ENCODE measurements at regions not wholly inside any gene's neighbourhood (a gene's known extent, or its start where the extent isn't known, plus 50 kb on each side); places are given as distances from the start of the nearest gene placed in this dataset.

- no peak overlapping the region for H2BK15ac ChIP-seq (ENCODE audit: low read depth, low read length)
- DNase-seq (no peak), ATAC-seq (ENCODE audit: low read depth) (no peak)
- ChIA-PET POLR2A (ENCODE audit: unreplicated experiment) (no interaction called here), CTCF (no interaction called here)
- H3K4me2 ChIP-seq (ENCODE audit: low read depth, low read length): no peak overlapping the region
- no peak overlapping the region for H3K4ac ChIP-seq (ENCODE audit: low read depth, low read length)
- H3K56ac ChIP-seq (ENCODE audit: extremely low read depth, insufficient read depth, low read length): no peak overlapping the region
- no peak overlapping the region for H3K18ac ChIP-seq (ENCODE audit: low read depth, low read length)
- H3K9ac ChIP-seq (ENCODE audit: low read depth, low read length): no peak overlapping the region
- no peak overlapping the region for H3K4me3 ChIP-seq (ENCODE audit: insufficient read depth, low read depth, low read length)
- no TSS peak for BruUV-seq (replicated peaks)
- no peaks in the 10 kb centered on the region for H3K9me3 ChIP-seq (ENCODE audit: control insufficient read depth, insufficient read depth, low read length)
- TF ChIP-seq CTCF (conservative IDR thresholded peaks at IDR 0.05; ENCODE audit: low read depth, low read length) (no peak), POLR2A (IDR thresholded peaks at IDR 0.05; ENCODE audit: low read depth, low read length) (no peak), RFX5 (IDR thresholded peaks at IDR 0.05; ENCODE audit: low read depth, low read length) (no peak), SMC3 (IDR thresholded peaks at IDR 0.05; ENCODE audit: low read depth, low read length) (no peak), NFE2L2 (IDR thresholded peaks at IDR 0.05; ENCODE audit: low read depth, low read length) (no peak), RCOR1 (IDR thresholded peaks at IDR 0.05; ENCODE audit: insufficient replicate concordance, low read length) (no peak), MAFK (IDR thresholded peaks at IDR 0.05; ENCODE audit: low read depth, low read length) (no peak), CEBPB (IDR thresholded peaks at IDR 0.05; ENCODE audit: low read depth, low read length) (no peak), USF2 (IDR thresholded peaks at IDR 0.05; ENCODE audit: low read depth, low read length) (no peak), FOS (IDR thresholded peaks at IDR 0.05; ENCODE audit: low read depth, low read length) (no peak), ELK1 (IDR thresholded peaks at IDR 0.05; ENCODE audit: borderline replicate concordance, low read depth, low read length) (no peak), MXI1 (IDR thresholded peaks at IDR 0.05; ENCODE audit: borderline replicate concordance, low read depth, low read length) (no peak), RAD21 (IDR thresholded peaks at IDR 0.05; ENCODE audit: low read length) (no peak), BHLHE40 (IDR thresholded peaks at IDR 0.05; ENCODE audit: low read depth, low read length) (no peak), MAZ (IDR thresholded peaks at IDR 0.05; ENCODE audit: borderline replicate concordance, low read depth, low read length) (no peak), CHD1 (IDR thresholded peaks at IDR 0.05; ENCODE audit: low read depth, low read length) (no peak)
- no peak overlapping the region for H4K5ac ChIP-seq (ENCODE audit: low read depth, low read length)
- H4K20me1 ChIP-seq (ENCODE audit: insufficient read depth, low read length): no peaks in the 10 kb centered on the region
- H3K27me3 ChIP-seq (ENCODE audit: control insufficient read depth, insufficient read depth, low read length): no peaks in the 10 kb centered on the region
- no peak overlapping the region for H2BK5ac ChIP-seq (ENCODE audit: low read depth, low read length, poor library complexity, severe bottlenecking)
- dilution Hi-C loops (cut with HindIII; ENCODE audit: low sequenced_read_pairs, unreplicated experiment) (no loop called here), in situ Hi-C loops (cut with MboI; ENCODE audit: low sequenced_read_pairs) (no loop called here), intact Hi-C loops (cut with micrococcal nuclease) (no loop called here)
- H2AK9ac ChIP-seq (replicated peaks; ENCODE audit: low read depth, low read length, poor library complexity): no peak overlapping the region
- H3K4me1 ChIP-seq (ENCODE audit: control insufficient read depth, insufficient read depth, low read length): no peaks in the 10 kb centered on the region
- no peak overlapping the region for H4K8ac ChIP-seq (ENCODE audit: low read depth in 2 of 2, low read length in 2 of 2)
- H2AK5ac ChIP-seq (ENCODE audit: low read depth, low read length): no peak overlapping the region
- no peak overlapping the region for H2BK120ac ChIP-seq (ENCODE audit: low read depth, low read length)
- no peak overlapping the region for H3K23ac ChIP-seq (ENCODE audit: low read depth, low read length)
- H3K14ac ChIP-seq (replicated peaks; ENCODE audit: low read depth, low read length): no peak overlapping the region
- no peak overlapping the region for H3K27ac ChIP-seq (ENCODE audit: insufficient read depth, low read length)
- no peak overlapping the region for H2AFZ ChIP-seq (replicated peaks; ENCODE audit: low read length, poor library complexity)
- H4K91ac ChIP-seq (ENCODE audit: insufficient read depth, low read depth, low read length): no peak overlapping the region
- no peaks in the 10 kb centered on the region for H3K9me1 ChIP-seq (ENCODE audit: insufficient read depth, low read length)
- no peaks in the 10 kb centered on the region for H3K36me3 ChIP-seq (ENCODE audit: control insufficient read depth, insufficient read depth, low read length)
- H3K79me1 ChIP-seq (ENCODE audit: low read depth in 1 of 2, low read length in 2 of 2): no peaks in the 10 kb centered on the region
- H2BK20ac ChIP-seq (ENCODE audit: low read depth, low read length): no peak overlapping the region
These were observed 490.3 kb upstream of the TECRL start for GRCh38 chr4:64899563-64899962.

Measured in IMR-90 (cell line).